Kidney (tissue), 13 donors: ENCODE measurements at regions not wholly inside any gene's neighbourhood (a gene's known extent, or its start where the extent isn't known, plus 50 kb on each side); places are given as distances from the start of the nearest gene placed in this dataset.

Source experiments
- DNase-seq, 5 donors: peaks; one replicate each; pipeline ENCODE4 v3.0.0-alpha.2; 2013 to 2020
- FAIRE-seq: peaks from 2 replicates; lab custom pipeline; 2012; peaks lifted over from hg19 to GRCh38; lab: Jason Lieb, UNC
- H3K27ac ChIP-seq, 2 donors: one replicate each; pipeline ENCODE4 v1.7.0; 2013; ENCODE audit warnings: low read depth in 2 of 2, low read length in 2 of 2, inconsistent platforms in 1 of 2
- H3K27me3 ChIP-seq: one replicate; pipeline ENCODE4 v1.7.1; 2013; ENCODE audit warnings: low read length, inconsistent platforms; ENCODE audit not compliant: control insufficient read depth, insufficient read depth
- H3K36me3 ChIP-seq, 3 donors: one replicate each; pipeline versions ENCODE4 v1.7.0 to v1.7.1; 2013; ENCODE audit warnings: low read length in 3 of 3, control low read depth in 1 of 3, inconsistent platforms in 1 of 3; ENCODE audit not compliant: insufficient read depth in 3 of 3, control insufficient read depth in 2 of 3
- H3K4me1 ChIP-seq, 3 donors: one replicate each; pipeline versions ENCODE4 v1.7.0 to v1.7.1; 2013; ENCODE audit warnings: low read length in 3 of 3, inconsistent platforms in 1 of 3, low read depth in 1 of 3; ENCODE audit not compliant: control insufficient read depth in 2 of 3, insufficient read depth in 2 of 3
- H3K4me3 ChIP-seq, 3 donors: one replicate each; pipeline versions ENCODE4 v1.7.0 to v1.8.1; 2013; ENCODE audit warnings: low read length in 3 of 3, control low read depth in 1 of 3, inconsistent platforms in 1 of 3
- H3K9ac ChIP-seq, 3 donors: one replicate each; pipeline versions ENCODE4 v1.7.0 to v1.7.1; 2013; ENCODE audit warnings: low read length in 3 of 3, control low read depth in 1 of 3, inconsistent platforms in 1 of 3
- H3K9me3 ChIP-seq, 3 donors: one replicate each; pipeline versions ENCODE4 v1.7.0 to v1.7.1; 2013; ENCODE audit warnings: low read length in 3 of 3, control low read depth in 1 of 3, inconsistent platforms in 1 of 3; ENCODE audit not compliant: control insufficient read depth in 2 of 3, insufficient read depth in 1 of 3
- intact Hi-C: fragments of 100-400 bp; cut with DNase I; formaldehyde crosslinking; loops from one replicate; pipeline ENCODE4 v1.11.1; 2022
- TF ChIP-seq, protein P1 (sequence below): IDR thresholded peaks from 3 replicates; pipeline ENCODE4 v1.5.1; 2012; ENCODE audit warnings: mild to moderate bottlenecking, moderate library complexity, borderline replicate concordance; ENCODE audit not compliant: insufficient read depth; ENCODE audit errors: extremely low read depth
- donor health status: control.
- donor health status: control.
- donor health status: control.
- donor health status: control.
- donor health status: control.
- donor health status: DM: yes; HTN: yes; CAD: no.
- donor health status: Normal renal cell carcinoma (clear cell type).

DNA sequence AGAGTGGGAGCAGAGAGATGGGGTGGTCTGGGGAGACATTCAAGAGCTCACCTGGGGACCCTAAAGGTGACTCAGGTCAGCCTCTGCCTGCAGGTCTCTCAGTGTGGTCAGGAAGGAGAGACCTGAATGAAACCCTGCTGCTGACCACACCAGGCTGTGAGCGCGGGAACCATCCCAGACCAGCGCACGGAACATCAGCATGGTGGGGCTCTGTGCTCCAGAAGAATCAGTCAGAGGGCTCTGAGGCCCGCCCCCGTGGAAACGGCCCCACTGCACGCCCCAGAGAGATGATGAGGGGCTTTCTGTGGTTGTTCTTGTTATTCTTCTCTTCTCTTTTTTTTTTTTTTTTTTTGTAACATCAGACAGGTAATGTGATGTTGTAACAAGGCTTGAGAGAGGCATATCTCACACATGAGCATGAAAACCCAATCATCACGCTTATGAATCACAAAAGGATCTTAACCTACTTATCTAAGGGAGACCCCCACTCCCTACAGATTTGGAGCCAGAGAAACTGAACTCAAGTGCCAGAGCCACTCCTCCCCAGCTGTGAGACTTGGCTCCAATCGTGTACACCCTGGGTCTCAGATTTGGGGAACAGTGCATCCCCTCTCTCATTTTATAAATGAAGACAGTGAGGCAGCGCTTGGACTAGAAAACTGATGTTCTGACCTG lies 302.2 kb downstream of the EIPR1 start:
- Histone ChIP-seq H3K27me3 (no peaks in the 10 kb centered on the region), H3K9ac (no peak overlapping the region), H3K4me3 (no peak overlapping the region), H3K4me1 (no peaks in the 10 kb centered on the region), H3K9me3 (no peaks in the 10 kb centered on the region), H3K27ac (no peak overlapping the region), H3K36me3 (no peaks in the 10 kb centered on the region)
- intact Hi-C loops, result no loop called here
- TF ChIP-seq, protein P1, sequence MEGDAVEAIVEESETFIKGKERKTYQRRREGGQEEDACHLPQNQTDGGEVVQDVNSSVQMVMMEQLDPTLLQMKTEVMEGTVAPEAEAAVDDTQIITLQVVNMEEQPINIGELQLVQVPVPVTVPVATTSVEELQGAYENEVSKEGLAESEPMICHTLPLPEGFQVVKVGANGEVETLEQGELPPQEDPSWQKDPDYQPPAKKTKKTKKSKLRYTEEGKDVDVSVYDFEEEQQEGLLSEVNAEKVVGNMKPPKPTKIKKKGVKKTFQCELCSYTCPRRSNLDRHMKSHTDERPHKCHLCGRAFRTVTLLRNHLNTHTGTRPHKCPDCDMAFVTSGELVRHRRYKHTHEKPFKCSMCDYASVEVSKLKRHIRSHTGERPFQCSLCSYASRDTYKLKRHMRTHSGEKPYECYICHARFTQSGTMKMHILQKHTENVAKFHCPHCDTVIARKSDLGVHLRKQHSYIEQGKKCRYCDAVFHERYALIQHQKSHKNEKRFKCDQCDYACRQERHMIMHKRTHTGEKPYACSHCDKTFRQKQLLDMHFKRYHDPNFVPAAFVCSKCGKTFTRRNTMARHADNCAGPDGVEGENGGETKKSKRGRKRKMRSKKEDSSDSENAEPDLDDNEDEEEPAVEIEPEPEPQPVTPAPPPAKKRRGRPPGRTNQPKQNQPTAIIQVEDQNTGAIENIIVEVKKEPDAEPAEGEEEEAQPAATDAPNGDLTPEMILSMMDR, result no peak
- no peak for DNase-seq
- no peak for FAIRE-seq

DNA sequence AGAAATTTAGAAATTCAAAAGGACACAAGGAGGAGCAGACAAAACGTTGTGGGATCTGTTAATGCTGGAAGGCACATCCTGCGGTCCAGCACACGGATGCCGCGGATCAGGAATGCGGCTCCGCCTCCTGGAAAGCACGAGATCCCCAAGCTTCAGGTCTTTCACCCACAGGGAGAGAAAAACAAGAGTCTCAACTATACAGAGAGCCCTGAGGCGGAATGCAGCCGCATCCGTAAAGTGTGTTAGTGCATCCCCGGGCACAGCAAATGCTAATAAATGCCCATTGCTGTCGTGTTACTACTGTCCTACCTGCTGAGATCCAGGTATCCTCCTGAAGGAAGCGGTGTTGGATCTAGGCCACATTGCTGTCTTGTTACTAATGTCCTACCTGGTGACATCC lies 303.9 kb downstream of the EIPR1 start:
- Histone ChIP-seq H3K36me3 (no peaks in the 10 kb centered on the region), H3K4me1 (no peaks in the 10 kb centered on the region), H3K27ac (no peak overlapping the region), H3K9me3 (no peaks in the 10 kb centered on the region), H3K9ac (no peak overlapping the region), H3K27me3 (no peaks in the 10 kb centered on the region), H3K4me3 (no peak overlapping the region)
- intact Hi-C loops, result no loop called here
- FAIRE-seq, result no peak
- TF ChIP-seq, protein P1, result no peak
- DNase-seq, result no peak

DNA sequence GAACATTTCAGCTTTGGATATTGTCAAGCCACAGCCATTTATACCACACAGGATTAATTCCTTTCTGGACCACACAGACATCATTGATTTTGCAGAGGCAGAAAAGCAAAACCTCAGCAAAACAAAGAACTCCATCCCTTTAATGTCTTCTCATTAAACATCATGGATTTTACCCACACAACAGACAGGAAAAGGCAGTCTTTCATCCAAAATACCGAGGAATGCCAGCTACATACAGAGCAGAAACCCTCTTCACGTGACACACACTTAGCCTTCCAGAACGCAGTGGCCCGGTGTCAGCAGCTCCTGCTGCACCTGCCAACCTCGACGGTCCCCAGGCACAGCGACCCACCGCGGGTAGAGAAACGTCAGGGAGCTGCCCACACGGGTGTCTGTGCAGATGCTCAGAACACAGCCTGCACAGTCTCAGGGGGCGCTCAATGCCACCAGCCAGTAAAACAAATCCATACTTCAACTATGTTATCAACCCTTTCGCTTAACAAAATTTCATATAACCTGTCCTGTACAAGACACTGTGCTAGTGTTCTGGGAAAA lies 304.5 kb downstream of the EIPR1 start:
- H3K4me1 ChIP-seq, result no peaks in the 10 kb centered on the region
- no peak overlapping the region for H3K4me3 ChIP-seq
- no peak overlapping the region for H3K9ac ChIP-seq
- no peaks in the 10 kb centered on the region for H3K36me3 ChIP-seq
- FAIRE-seq (no peak), DNase-seq (no peak)
- H3K9me3 ChIP-seq, result no peaks in the 10 kb centered on the region
- no peaks in the 10 kb centered on the region for H3K27me3 ChIP-seq
- H3K27ac ChIP-seq, result no peak overlapping the region
- TF ChIP-seq, protein P1, result no peak
- intact Hi-C loops, result no loop called here
